ENCODE measurements at regions not wholly inside any gene's neighbourhood (a gene's known extent, or its start where the extent isn't known, plus 50 kb on each side); places are given as distances from the start of the nearest gene placed in this dataset.

DNA sequence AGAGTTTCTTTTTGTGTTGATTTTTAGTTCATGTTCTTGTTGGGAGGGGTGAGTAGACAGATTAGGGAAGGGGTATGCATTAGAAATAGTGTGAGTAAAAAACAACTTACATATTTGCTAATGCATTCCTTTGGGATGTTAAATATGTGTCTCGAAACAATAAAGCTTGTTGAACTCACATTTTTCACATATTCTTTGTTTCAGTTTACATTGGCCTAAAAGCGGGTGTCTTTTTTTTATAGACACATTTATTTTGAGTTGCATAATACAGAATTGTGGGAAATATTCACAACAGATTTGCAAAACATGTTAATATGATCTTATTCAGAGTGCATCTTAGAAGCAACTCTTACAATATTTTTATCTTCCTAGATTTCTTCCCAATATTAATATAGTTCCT, 337.5 kb upstream of the CNTNAP2 start:
- Histone ChIP-seq H3K36me3 (ENCODE audit: control insufficient read depth in 2 of 2, extremely low read depth in 1 of 2, insufficient read depth in 2 of 2, low read length in 2 of 2) (no peaks in the 10 kb centered on the region), H3K4me2 (ENCODE audit: insufficient read depth, low read length) (no peak overlapping the region), H3K27ac (ENCODE audit: insufficient read depth, low read depth, low read length) (no peak overlapping the region), H3K4me1 (ENCODE audit: control insufficient read depth, extremely low read depth, insufficient read depth, low read length) (no peaks in the 10 kb centered on the region), H3K9ac (replicated peaks; ENCODE audit: extremely low read depth, insufficient read depth, low read length) (no peak overlapping the region), H3K9me3 (replicated peaks; ENCODE audit: control insufficient read depth, insufficient read depth, low read length) (no peaks in the 10 kb centered on the region), H2AFZ (ENCODE audit: low read depth, low read length) (no peak overlapping the region), H3K79me2 (ENCODE audit: control insufficient read depth, insufficient read depth, low read length) (no peaks in the 10 kb centered on the region), H3K4me3 (replicated peaks in 1 of 3; ENCODE audit: insufficient read depth in 1 of 3, low read depth in 1 of 3, low read length in 3 of 3) (no peak overlapping the region), H3K9me1 (replicated peaks; ENCODE audit: control insufficient read depth, extremely low read depth, insufficient read depth, low read length) (no peaks in the 10 kb centered on the region), H4K20me1 (replicated peaks; ENCODE audit: control insufficient read depth, extremely low read depth, insufficient read depth, low read length) (no peaks in the 10 kb centered on the region), H3K27me3 (ENCODE audit: control insufficient read depth in 2 of 2, insufficient read depth in 2 of 2, low read length in 2 of 2) (no peaks in the 10 kb centered on the region)
- DNase-seq (ENCODE audit: low read depth, low spot score) (no peak), FAIRE-seq (no peak)
- ChIA-PET CTCF (no interaction called here), POLR2A (no interaction called here)
- intact Hi-C loops (cut with micrococcal nuclease) = no loop called here
- no TSS peak for BruUV-seq (replicated peaks)
- TF ChIP-seq POLR2A (IDR thresholded peaks at IDR 0.05; ENCODE audit: low read depth, low read length) (no peak), FOS (IDR thresholded peaks at IDR 0.05; ENCODE audit: borderline replicate concordance, insufficient read depth, low read length) (no peak), EZH2 (IDR thresholded peaks at IDR 0.05; ENCODE audit: borderline replicate concordance, low read depth, low read length, severe bottlenecking) (no peak)
- dilution Hi-C loops (cut with MboI; ENCODE audit: extremely low pct_ligation_motif_present, low sequenced_read_pairs) = no loop called here

DNA sequence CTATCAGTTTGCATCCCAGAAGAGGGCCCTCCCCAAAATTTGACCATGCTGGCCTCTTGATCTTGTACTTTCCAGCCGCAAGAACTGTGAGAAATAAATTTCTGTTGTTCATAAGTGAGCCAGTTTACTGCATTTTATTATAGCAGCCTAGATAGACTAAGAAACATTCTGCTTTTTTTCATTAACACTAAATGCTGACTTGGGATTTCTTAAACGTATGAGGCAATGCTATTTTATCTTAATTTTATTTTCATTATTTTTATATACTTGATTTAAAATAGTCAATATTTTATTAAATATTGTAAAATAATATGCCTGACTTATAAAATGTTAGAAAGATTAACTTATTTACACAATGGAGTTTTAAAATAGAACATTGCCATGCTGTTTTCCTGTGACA, 341.8 kb upstream of the CNTNAP2 start:
- Histone ChIP-seq H3K9me3 (replicated peaks; ENCODE audit: control insufficient read depth, insufficient read depth, low read length) (no peaks in the 10 kb centered on the region), H3K36me3 (ENCODE audit: control insufficient read depth in 2 of 2, extremely low read depth in 1 of 2, insufficient read depth in 2 of 2, low read length in 2 of 2) (no peaks in the 10 kb centered on the region), H3K9ac (replicated peaks; ENCODE audit: extremely low read depth, insufficient read depth, low read length) (no peak overlapping the region), H3K79me2 (ENCODE audit: control insufficient read depth, insufficient read depth, low read length) (no peaks in the 10 kb centered on the region), H3K27ac (ENCODE audit: insufficient read depth, low read depth, low read length) (no peak overlapping the region), H3K27me3 (ENCODE audit: control insufficient read depth in 2 of 2, insufficient read depth in 2 of 2, low read length in 2 of 2) (no peaks in the 10 kb centered on the region), H2AFZ (ENCODE audit: low read depth, low read length) (no peak overlapping the region), H3K4me1 (ENCODE audit: control insufficient read depth, extremely low read depth, insufficient read depth, low read length) (no peaks in the 10 kb centered on the region), H3K9me1 (replicated peaks; ENCODE audit: control insufficient read depth, extremely low read depth, insufficient read depth, low read length) (no peaks in the 10 kb centered on the region), H4K20me1 (replicated peaks; ENCODE audit: control insufficient read depth, extremely low read depth, insufficient read depth, low read length) (no peaks in the 10 kb centered on the region), H3K4me3 (replicated peaks in 1 of 3; ENCODE audit: insufficient read depth in 1 of 3, low read depth in 1 of 3, low read length in 3 of 3) (no peak overlapping the region), H3K4me2 (ENCODE audit: insufficient read depth, low read length) (no peak overlapping the region)
- BruUV-seq (replicated peaks) = no TSS peak
- CTCF ChIA-PET = no interaction called here
- FAIRE-seq = no peak
- TF ChIP-seq POLR2AphosphoS5 (IDR thresholded peaks at IDR 0.05; ENCODE audit: insufficient read depth, low read depth, low read length) (no peak), EZH2 (IDR thresholded peaks at IDR 0.05; ENCODE audit: borderline replicate concordance, low read depth, low read length, severe bottlenecking) (no peak), POLR2A (IDR thresholded peaks at IDR 0.05; ENCODE audit: low read depth, low read length) (no peak), FOS (IDR thresholded peaks at IDR 0.05; ENCODE audit: borderline replicate concordance, insufficient read depth, low read length) (no peak), MYC (IDR thresholded peaks at IDR 0.05; ENCODE audit: low read depth, low read length) (no peak), GATA2 (IDR thresholded peaks at IDR 0.05; ENCODE audit: insufficient read depth, insufficient read length, low read depth, low read length) (no peak), JUN (IDR thresholded peaks at IDR 0.05; ENCODE audit: borderline replicate concordance, insufficient read depth, insufficient read length, low read depth) (no peak)
- TF ChIP-seq, protein P1, sequence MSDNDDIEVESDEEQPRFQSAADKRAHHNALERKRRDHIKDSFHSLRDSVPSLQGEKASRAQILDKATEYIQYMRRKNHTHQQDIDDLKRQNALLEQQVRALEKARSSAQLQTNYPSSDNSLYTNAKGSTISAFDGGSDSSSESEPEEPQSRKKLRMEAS (IDR thresholded peaks at IDR 0.05; ENCODE audit: insufficient read depth, insufficient read length) = no peak
- TF ChIP-seq, protein P2, sequence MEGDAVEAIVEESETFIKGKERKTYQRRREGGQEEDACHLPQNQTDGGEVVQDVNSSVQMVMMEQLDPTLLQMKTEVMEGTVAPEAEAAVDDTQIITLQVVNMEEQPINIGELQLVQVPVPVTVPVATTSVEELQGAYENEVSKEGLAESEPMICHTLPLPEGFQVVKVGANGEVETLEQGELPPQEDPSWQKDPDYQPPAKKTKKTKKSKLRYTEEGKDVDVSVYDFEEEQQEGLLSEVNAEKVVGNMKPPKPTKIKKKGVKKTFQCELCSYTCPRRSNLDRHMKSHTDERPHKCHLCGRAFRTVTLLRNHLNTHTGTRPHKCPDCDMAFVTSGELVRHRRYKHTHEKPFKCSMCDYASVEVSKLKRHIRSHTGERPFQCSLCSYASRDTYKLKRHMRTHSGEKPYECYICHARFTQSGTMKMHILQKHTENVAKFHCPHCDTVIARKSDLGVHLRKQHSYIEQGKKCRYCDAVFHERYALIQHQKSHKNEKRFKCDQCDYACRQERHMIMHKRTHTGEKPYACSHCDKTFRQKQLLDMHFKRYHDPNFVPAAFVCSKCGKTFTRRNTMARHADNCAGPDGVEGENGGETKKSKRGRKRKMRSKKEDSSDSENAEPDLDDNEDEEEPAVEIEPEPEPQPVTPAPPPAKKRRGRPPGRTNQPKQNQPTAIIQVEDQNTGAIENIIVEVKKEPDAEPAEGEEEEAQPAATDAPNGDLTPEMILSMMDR (IDR thresholded peaks at IDR 0.05; ENCODE audit: extremely low read depth in 1 of 2, insufficient read depth in 1 of 2, low read depth in 1 of 2, low read length in 2 of 2) = no peak
- dilution Hi-C loops (cut with MboI; ENCODE audit: extremely low pct_ligation_motif_present, low sequenced_read_pairs) (no loop called here), intact Hi-C loops (cut with micrococcal nuclease) (no loop called here)
- no peak for DNase-seq (ENCODE audit: low read depth, low spot score)
- POLR2A ChIA-PET = no interaction called here

Data from endothelial cell of umbilical vein (primary cell).